ENCODE measurements at regions not wholly inside any gene's neighbourhood (a gene's known extent, or its start where the extent isn't known, plus 50 kb on each side); places are given as distances from the start of the nearest gene placed in this dataset.

GRCh38 chr5:167623354-167623753 is 668.1 kb upstream of the WWC1 start:
- no peak for TF ChIP-seq CTCF (IDR thresholded peaks at IDR 0.05; ENCODE audit: low read depth, low read length, missing control alignments)
- in situ Hi-C loops (cut with HindIII; ENCODE audit: low sequenced_read_pairs) = no loop called here
- DNase-seq (ENCODE audit: low read depth) = no peak
- no peak overlapping the region for H3K4me3 ChIP-seq (ENCODE audit: low read depth, low read length)

GRCh38 chr5:167624053-167624452 is 667.4 kb upstream of the WWC1 start:
- H3K4me3 ChIP-seq (ENCODE audit: low read depth, low read length) = no peak overlapping the region
- no peak for TF ChIP-seq CTCF (IDR thresholded peaks at IDR 0.05; ENCODE audit: low read depth, low read length, missing control alignments)
- DNase-seq (ENCODE audit: low read depth) = no peak
- in situ Hi-C loops (cut with HindIII; ENCODE audit: low sequenced_read_pairs) = no loop called here

GRCh38 chr5:167626341-167627123 is 664.9 kb upstream of the WWC1 start:
- TF ChIP-seq CTCF (IDR thresholded peaks at IDR 0.05; ENCODE audit: low read depth, low read length, missing control alignments) = no peak
- in situ Hi-C loops (cut with HindIII; ENCODE audit: low sequenced_read_pairs) = no loop called here
- no peak for DNase-seq (ENCODE audit: low read depth)
- no peak overlapping the region for H3K4me3 ChIP-seq (ENCODE audit: low read depth, low read length)

- DNase-seq (ENCODE audit: low read depth) = no peak
- H3K4me3 ChIP-seq (ENCODE audit: low read depth, low read length) = no peak overlapping the region
- in situ Hi-C loops (cut with HindIII; ENCODE audit: low sequenced_read_pairs) = no loop called here
- TF ChIP-seq CTCF (IDR thresholded peaks at IDR 0.05; ENCODE audit: low read depth, low read length, missing control alignments) = no peak
These were observed 661.8 kb upstream of the WWC1 start for GRCh38 chr5:167629634-167630033.

GRCh38 chr5:167631191-167631590 is 660.3 kb upstream of the WWC1 start:
- in situ Hi-C loops (cut with HindIII; ENCODE audit: low sequenced_read_pairs) = no loop called here
- no peak for DNase-seq (ENCODE audit: low read depth)
- TF ChIP-seq CTCF (IDR thresholded peaks at IDR 0.05; ENCODE audit: low read depth, low read length, missing control alignments) = no peak

GRCh38 chr5:167633114-167633513 is 658.3 kb upstream of the WWC1 start:
- no peak for TF ChIP-seq CTCF (IDR thresholded peaks at IDR 0.05; ENCODE audit: low read depth, low read length, missing control alignments)
- no peak overlapping the region for H3K4me3 ChIP-seq (ENCODE audit: low read depth, low read length)
- in situ Hi-C loops (cut with HindIII; ENCODE audit: low sequenced_read_pairs) = no loop called here
- DNase-seq (ENCODE audit: low read depth) = no peak

More at GRCh38 chr5:167631191-167631590, 660.3 kb upstream of the WWC1 start:
- H3K4me3 ChIP-seq (ENCODE audit: low read depth, low read length) = no peak overlapping the region

Measured in astrocyte of the cerebellum (primary cell).